ENCODE measurements at regions not wholly inside any gene's neighbourhood (a gene's known extent, or its start where the extent isn't known, plus 50 kb on each side); places are given as distances from the start of the nearest gene placed in this dataset.
A peak's percentile ranks its signal among the peaks of the same experiment; 100 is the strongest.

DNA sequence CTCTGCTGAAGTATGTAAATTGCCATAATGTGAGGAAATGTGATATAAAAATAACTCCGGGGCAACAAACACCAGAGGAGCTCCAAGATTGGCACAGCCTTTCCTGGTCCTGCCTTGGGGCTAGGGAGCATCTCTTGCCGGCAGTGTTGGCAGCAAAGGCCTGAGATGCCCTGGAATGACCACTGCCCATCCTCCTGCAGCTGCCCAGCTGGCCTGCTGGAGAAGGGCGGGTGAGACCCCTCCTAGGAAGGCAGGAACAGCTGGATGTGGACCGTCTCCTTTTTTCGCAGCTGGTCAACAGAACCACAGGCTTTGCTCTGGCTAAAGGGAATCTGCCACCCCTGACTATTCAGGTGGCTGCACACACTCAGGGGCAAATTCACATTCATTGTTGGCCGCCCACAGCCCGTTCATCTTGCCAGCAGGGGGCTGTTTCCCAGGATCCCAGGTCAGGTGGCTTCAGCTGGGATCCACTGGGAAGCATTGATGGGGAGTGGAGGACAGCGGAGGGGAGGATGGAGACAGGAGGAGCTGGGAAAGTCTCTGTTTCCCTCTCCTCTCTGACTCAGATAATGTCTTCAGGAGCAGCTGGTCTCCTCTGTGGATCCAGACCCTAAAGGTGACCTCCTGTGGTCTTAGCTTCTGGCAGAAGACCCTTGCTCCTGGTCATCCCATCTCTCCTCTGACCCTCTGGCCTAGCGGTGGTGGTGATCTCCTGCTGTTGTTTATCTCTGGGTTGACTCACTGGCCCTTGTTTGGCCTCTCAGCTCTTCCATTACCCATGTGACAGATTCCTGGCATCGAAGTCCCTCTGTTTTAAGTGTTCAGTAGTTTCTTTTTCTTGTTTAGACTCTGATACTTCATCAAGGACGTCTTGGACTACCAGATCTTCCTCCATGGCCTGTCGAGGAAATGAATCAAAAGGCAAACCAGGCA, 336.7 kb downstream of the DHX35 start:
- no peak for DNase-seq (ENCODE audit: low read depth in 3 of 3, low spot score in 1 of 3)

DNA sequence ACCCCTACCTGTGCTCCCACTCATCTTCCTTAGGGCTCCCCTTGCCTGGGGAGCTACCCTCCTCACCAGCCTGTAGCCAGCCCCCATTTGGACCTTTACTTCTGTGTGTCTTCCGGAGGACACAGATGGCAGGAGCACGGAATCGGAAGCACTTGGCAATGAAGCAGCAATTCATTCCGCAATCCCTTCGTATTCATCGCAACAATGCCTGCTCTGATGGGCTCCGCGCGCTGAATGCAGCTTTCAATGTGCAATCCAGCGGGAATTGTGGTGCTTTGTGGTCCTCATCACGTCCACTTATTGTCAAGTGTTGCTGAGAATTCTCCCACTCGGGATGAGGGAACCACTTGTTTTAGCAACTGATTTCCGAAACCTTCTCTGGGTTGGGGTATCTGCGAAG, 336.0 kb downstream of the DHX35 start:
- no peak for DNase-seq (ENCODE audit: low read depth in 3 of 3, low spot score in 1 of 3)

DNA sequence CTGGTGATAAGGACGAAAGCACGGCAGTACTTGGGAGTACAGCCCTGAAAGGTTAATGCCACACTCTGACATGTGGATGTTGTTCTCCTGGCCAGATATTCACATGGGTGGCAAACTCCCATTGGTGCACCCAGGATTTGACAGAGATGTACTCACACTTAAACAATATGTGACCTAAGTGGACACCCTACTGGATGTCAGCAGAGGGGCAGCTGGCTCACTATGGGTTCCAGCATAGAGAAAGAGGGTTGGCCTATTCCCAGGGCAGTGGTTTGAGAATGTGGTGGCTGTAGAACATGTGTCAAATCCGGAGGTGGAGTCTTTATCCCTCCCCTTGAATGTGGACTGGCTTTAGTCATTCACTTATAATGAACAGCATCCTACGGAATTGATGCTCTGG, 333.2 kb downstream of the DHX35 start:
- DNase-seq (ENCODE audit: low read depth in 3 of 3, low spot score in 1 of 3): no peak

DNA sequence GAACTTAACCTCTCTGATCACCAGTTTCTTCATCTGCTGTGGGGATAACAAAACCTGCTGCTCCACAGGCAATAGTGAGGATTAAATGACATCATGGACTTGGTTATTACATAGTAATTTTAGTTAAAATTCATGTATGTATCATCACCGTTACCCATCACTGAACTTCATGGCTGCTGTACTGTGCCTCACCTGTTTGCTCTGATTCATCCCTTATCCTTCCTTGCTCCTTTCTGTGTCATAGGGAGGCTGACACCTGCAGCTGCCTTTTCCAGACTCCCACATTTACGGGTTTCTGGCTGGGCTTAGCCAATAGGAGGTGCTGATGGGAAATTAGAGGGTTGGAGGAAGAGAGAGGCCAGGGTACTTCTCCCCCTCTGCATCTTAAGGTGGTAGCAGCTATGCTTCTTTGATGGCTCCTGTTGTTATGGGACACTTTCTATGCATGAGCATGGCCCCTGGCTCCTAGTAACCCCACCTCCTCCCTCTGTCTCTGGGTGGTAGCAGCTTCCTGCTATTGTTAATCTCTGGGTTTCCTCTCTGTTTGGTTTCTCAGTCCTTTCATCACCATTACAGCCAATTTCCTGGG, 332.1 kb downstream of the DHX35 start:
- DNase-seq (ENCODE audit: low read depth in 3 of 3, low spot score in 1 of 3): no peak

DNA sequence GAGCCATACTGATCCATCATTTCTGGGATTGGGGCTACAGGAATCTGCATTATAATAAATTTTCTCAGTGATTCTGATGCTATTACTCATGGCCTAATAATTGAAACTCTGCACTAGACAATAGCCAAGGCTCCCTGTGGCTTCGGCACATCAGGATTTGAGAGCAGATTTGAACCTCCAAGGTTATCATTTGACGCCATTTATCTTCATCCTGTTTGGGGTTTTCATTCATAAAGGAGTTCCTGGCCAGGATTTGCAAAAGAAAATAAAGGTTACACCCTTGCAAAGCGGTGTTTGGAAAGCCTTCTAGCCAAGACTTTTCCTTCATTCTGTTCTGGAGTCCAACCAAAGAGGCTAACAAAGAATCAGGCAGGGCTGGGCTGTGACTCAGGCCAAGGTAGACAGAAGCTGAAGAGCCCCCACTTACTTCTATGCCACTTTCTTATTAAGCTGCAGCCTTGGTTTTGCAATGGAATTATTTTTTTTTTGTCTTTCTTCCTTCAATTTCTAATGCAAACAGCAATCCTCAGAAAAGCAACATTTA, 330.1 kb downstream of the DHX35 start:
- no peak for DNase-seq (ENCODE audit: low read depth in 3 of 3, low spot score in 1 of 3)

DNA sequence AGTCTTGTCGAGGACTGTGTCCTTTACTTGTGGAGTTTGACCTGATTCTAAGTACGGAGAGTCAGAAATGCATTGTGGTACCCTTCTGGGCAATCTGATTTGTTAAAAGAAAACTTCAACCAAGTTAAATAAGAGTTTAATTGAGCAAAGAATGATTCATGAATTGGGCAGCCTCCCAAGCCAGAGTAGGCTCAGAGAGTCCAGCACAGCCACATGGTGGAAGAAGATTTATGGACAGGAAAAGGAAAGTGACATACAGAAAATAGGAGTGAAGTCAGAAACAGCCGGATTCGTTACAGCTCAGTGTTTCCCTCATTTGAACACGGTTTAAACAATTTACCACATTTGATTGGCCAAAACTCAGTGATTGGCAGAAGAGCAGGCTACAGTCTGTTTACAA, 329.2 kb downstream of the DHX35 start:
- no peak for DNase-seq (ENCODE audit: low read depth in 3 of 3, low spot score in 1 of 3)

DNA sequence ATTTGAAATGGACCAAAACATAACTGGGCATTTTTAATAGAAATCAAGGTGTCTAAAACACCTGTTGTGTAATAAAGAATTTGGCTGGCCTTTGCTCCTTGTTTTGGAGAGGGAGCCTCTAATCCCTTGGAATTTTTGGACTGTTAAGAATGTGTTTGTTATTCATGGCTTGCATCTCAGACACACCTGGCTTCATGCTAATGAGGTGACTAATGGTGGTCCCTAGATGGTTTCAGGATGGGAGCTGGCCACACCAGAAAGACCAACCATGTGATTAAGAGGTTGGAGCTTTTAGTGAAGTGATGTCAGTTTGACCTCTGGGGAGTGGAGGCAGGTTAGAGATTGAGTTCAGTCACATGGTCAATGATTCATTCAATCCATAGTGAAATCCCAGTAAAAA, 328.4 kb downstream of the DHX35 start:
- DNase-seq (ENCODE audit: low read depth in 3 of 3, low spot score in 1 of 3): no peak

DNA sequence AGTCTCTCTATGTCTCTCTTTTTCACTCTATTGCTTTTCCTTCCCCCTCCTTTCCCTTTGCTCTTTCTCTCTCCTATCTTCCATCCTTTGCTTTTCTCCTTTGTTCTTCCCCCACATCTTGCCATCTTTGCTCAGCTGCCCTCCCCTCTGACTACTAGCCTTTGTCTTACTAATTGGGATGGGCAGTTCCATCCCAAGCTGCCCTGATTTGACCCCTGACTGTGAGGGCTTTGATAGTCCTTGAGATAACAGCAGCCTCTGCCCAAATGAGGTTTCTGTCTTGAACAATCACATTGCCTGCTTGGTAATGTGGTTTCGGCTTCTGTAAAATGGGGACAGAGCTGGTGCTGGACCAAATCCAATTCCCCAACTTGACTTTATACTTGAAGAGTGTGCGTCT, 327.7 kb downstream of the DHX35 start:
- DNase-seq (ENCODE audit: low read depth in 3 of 3, low spot score in 1 of 3): no peak

DNA sequence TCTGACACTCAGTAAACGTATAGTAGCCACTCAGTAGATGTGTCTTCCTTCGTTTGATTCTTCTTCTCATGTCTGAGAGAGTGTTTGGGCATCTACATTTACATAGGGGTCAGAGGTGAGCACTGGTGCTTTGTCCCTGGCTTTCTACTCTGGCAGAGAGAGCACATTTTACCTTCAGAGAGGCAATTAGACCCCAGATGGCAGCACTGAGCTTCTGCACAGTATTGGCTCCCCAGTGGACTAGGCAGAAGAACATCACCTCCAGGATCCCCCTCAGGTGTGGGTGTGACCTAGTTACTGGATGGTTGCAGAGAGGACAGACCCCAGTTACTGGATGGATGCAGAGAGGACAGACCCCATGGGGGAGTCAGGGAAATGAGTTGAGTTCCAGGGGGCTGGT, 327.2 kb downstream of the DHX35 start:
- DNase-seq (ENCODE audit: low read depth in 3 of 3, low spot score in 1 of 3): no peak

DNA sequence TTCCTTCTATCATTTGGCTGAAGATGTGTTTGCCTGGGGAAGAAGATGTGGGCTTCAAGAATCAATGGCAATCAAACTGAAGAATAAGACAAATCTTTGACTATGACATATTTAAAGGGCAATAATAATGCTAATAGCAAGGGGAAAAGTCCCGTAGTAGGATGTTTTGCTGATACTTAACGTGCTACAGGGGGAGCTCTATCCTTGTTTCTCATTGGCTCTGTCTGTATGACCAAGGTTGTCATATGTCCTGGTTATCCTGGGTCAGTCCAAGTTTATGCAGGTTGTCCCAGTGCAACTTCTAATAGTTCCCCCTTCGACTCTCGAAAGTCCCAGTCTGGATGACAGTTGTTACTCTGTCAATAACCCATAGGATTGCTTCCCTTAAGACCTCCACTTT, 321.3 kb downstream of the DHX35 start:
- no peak for DNase-seq (ENCODE audit: low read depth in 3 of 3, low spot score in 1 of 3)

DNA sequence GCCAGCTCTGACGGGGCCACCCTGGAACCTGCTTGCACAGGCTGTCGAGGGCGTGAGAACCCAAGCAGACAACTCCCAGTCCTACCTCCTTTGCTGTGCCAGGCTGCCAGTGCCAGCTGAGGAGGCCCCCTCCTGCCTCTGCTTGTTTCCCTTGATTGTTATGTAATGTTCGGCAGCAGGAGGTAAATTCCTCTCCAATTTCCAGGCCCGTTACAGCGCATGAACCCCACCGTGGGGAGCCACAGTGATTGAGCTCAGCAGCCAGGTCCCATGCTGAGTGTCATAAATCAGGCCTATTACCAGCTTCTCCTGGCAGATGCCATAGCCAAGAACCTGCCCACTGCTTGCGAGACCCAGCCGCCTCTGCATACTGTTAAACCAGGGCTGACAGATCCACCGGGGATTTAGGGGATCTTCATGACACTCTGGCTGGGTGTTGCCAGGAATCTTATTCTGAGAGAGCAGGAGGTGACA, 320.5 kb downstream of the DHX35 start:
- DNase-seq (ENCODE audit: low read depth in 3 of 3, low spot score in 1 of 3): no peak

DNA sequence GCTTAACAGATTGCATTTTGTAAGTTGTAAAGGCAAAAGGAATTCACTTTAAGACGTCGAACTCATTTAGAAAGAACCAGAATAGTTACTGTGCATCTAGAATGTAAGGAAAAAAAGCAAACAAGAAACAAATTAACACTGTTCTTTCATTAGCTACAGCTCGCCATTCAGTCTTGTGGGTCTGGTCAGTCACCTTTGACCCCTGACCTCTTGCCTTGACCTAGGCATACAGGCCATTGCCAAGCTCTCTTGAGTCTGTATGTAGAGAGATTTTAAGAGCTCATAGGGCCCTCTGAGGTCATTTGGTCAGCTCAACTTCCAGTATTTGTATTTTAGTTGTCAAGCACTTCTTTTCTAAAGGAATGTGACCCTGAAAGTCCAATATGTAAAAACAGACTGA, 318.7 kb downstream of the DHX35 start:
- DNase-seq (ENCODE audit: low read depth in 3 of 3, low spot score in 1 of 3): no peak

DNA sequence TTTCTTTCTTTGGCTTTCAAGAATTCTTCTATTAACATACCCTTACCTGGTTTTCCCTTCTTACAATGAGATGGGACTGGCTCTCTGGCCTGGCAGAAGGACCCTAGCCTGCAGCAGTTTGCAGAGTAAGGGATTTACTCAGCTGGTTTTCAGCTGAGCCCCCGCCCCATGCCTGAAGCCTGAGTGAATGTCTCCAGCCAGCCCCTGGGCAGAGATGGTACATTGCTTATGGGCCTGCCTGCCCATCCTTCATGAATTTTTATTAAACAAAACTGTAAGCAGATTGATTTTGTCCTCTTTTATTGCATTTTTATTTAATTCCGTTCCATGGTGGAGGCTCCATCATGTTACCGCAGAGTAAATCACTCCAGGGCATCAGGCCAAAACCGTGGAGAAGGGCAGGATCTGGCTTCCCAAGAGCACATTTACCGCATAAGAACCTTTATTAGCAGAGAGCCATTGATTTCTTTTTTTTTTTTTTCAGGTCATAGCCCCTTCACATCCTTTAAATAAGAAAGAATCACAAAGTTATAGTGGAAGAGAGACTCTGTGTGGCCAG, 316.2 kb downstream of the DHX35 start:
- DNase-seq (ENCODE audit: low read depth in 3 of 3, low spot score in 1 of 3): no peak

DNA sequence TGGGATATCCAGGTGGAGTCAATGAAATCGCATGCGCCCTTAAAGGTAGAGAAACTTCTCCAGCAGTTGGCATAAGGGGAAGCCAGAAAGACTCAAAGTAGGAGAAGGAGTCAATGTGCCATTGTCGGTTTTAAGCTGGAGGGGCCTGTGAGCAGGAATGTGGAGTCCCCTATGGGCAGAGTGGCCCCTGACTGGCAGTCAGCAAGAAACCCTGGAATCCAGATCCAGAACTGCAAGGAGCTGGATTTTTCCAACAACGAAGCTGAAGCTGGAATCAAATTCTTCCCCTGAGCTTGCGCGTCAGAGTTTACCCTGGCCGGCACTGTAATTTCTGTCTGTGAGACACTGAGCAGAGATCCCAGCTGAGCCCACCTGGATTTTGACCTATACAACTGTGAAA, 315.0 kb downstream of the DHX35 start:
- no peak for DNase-seq (ENCODE audit: low read depth in 3 of 3, low spot score in 1 of 3)

DNA sequence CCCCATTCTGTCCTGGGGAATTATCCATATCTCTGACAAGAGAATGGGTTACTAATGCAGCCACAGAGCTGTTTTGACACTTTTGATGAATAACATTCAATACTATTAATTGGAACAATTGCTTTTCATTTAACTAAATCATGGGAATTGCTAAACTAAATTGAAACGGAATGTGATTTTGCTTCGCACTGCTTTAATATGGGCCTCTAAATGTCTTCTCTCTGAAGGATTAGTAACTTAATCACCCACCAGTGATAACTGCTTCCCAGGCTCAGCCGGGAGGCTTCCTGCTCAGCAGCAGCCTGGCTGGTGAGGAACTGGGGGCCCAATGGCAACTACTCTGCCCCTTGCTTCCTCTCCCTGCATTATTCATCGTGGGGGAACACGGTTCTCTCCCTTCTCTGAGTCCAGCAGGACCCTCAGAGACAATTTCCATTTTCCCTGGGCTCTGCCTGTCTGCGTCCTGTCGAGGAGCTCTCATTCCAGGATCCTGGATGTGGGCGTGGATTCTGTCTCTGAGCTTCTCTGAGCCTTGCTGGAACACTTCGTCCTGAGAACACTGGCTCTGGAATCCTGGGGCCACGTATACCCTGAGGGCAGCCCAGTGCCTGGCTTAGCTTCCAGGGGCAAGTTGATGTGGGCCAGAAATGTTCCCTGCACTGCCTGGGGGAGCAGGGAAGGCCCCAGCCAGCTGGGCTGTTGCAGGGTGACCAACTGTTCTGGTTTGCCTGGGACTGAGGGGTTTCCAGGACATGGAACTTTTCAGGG, 308.9 kb downstream of the DHX35 start:
- DNase-seq (ENCODE audit: low read depth in 3 of 3, low spot score in 1 of 3): no peak

DNA sequence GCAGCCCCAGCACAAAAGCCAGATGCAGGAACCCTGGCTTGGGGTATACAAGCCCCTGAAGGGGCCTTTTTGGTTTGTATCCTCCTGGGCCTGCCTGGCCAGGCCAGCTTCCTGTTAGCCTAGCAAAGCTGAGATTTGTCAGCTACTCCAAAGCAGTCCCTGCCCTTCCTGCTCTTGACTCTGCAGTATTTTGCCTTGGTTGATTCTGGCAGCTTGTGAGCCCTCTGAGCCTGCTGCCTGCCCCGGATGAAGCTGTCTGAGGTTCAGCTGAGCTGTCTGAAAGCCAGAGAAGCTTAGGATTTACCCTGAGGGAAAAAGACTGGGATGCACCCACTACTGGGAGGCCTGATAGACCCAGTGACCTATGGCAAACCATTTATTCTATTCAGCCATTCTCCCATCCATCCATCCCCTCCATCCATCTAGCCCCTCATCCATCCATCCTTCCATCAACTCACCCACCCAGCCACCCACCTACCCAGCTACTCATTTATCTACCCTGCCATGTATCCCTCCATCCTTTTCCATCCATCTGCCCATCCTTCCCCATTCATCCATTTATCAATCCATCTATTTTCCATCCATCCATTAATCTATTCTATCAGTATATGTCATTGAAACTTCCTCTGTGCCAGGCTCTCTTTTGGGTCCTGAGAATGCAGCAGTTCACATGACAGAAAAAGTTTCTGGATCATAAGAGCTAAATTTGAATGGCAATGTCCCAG, 307.5 kb downstream of the DHX35 start:
- DNase-seq (ENCODE audit: low read depth in 3 of 3, low spot score in 1 of 3): no peak

DNA sequence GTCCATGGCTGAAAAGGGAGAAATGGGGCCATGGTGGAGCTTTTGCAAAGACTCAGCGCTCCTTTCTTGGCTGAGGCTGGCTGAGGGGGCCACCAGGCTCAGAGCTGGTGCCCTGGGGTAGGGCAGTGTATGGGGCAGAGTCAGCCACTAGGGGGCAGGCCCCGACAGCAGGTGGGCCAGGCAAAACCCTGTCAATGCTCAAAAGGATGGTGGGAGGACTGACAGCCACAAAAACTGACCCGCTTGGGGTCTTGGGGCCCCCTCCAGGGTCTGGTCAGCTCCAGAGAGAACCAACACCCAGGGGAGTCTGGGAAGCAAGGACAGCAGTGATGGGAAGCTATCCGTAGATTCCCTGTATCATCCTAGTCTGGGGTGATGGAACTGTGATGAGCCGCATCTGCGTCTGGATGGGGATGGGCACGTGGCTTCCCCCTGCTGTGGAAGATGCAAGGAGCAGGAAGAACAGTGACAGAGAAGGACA, 306.9 kb downstream of the DHX35 start:
- peak in 1 of 3 donors; percentile 7 for DNase-seq (ENCODE audit: low read depth in 3 of 3, low spot score in 1 of 3)

DNA sequence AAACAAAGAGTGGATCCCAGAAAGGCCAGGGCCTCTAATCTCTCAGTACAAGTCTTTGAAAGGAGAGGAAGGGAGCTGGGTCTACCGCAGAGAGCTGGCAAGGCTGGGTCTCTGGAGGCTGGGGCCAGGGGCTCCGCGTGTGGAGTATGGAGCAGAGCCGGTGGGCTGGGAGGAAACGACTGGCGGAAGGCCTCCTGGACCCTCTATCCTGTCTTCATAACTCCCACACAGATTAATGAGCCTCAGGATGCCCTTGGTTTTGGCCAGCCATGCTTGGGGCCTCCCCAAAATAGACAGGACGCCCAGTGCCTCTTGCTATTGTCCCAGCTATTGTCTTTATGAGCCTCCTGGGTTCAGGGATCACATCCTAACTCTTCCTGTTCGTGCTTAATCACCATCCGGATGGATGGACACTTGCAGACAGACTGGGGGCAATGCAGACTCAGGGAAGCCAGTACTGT, 306.4 kb downstream of the DHX35 start:
- no peak for DNase-seq (ENCODE audit: low read depth in 3 of 3, low spot score in 1 of 3)

DNA sequence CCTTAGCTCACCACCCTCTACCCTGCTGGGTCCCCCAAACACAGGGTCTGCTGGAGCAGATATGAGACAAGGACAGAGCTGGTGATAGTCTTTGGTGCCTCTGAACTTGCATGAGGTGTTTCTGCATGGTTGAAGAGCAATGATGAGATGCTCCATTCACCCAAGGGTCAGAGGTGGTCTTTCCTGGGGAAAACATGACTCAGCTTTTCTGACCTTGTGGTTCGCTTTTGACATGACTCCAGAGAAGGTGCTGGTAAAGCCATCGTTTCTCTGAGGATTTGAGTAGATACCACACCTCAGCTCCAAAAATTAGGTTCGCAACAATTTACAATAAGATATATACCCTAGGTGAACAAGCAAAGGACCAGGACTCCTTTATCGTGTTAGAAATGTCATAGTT, 304.8 kb downstream of the DHX35 start:
- no peak for DNase-seq (ENCODE audit: low read depth in 3 of 3, low spot score in 1 of 3)

DNA sequence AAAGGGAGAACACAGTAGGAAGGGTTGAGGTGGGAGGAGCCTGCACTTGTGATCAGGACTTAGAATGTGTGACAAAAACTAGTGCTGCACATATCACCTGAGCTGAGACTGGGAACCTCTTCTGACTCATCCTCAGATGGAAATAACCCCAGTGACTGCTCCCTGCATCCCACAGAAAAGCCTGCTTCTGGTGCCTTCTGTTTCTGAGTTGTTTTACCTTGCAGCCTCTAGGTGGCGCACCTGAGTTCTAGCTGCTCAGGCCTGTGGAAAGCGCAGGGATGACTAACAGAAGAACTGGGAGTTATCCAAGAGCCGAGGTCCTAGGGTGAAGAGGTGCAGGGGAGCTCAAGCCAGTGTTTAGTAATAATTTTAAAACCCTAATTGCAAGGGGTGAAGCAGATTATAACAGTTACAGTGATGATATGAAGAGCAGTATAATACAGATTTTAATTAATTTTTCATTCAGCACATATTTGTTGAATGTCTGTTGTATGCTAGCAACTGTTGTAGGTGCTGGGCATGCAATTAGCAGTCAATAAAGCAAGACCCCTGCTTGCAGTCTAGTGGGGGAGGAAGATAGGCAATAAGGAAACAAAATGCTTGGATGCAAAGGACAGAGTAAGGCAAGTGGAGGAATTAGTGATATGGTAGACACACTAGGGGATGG, 302.5 kb downstream of the DHX35 start:
- DNase-seq (ENCODE audit: low read depth in 3 of 3, low spot score in 1 of 3): peak in 1 of 3 donors; percentile 9
